Liver (tissue), 8 donors: ENCODE measurements at regions not wholly inside any gene's neighbourhood (a gene's known extent, or its start where the extent isn't known, plus 50 kb on each side); places are given as distances from the start of the nearest gene placed in this dataset.
A peak's percentile ranks its signal among the peaks of the same experiment; 100 is the strongest.

Experiments used
- DNase-seq: peaks from one replicate; pipeline ENCODE4 v3.0.0-alpha.2; 2017; ENCODE audit warnings: low spot score
- H3K27ac ChIP-seq, 2 donors: one replicate each; pipeline ENCODE4 v1.7.0; 2013; ENCODE audit warnings: inconsistent platforms in 2 of 2, low read length in 2 of 2, control low read depth in 1 of 2, low read depth in 1 of 2, mild to moderate bottlenecking in 1 of 2
- H3K27me3 ChIP-seq, 4 donors: one replicate each; pipeline versions ENCODE4 v1.6.1 to v1.7.0; 2013; ENCODE audit warnings: low read length in 3 of 4, inconsistent platforms in 1 of 4, mild to moderate bottlenecking in 1 of 4, moderate library complexity in 1 of 4; ENCODE audit not compliant: control insufficient read depth in 4 of 4, insufficient read depth in 4 of 4
- H3K36me3 ChIP-seq, 4 donors: one replicate each; pipeline versions ENCODE4 v1.6.1 to v1.7.0; 2013; ENCODE audit warnings: low read length in 3 of 4, mild to moderate bottlenecking in 3 of 4, low read depth in 1 of 4, moderate library complexity in 1 of 4; ENCODE audit not compliant: control insufficient read depth in 4 of 4, insufficient read depth in 3 of 4
- H3K4me1 ChIP-seq, 4 donors: one replicate each; pipeline versions ENCODE4 v1.6.1 to v1.7.0; 2013; ENCODE audit warnings: low read length in 3 of 4, mild to moderate bottlenecking in 3 of 4, moderate library complexity in 1 of 4; ENCODE audit not compliant: control insufficient read depth in 4 of 4, insufficient read depth in 4 of 4
- H3K4me3 ChIP-seq, 3 donors: one replicate each; pipeline versions ENCODE4 v1.6.1 to v1.7.0; 2013; ENCODE audit warnings: low read length in 3 of 3, control low read depth in 1 of 3, low read depth in 1 of 3, mild to moderate bottlenecking in 1 of 3
- H3K9ac ChIP-seq, 2 donors: one replicate each; pipeline ENCODE4 v1.7.0; 2013; ENCODE audit warnings: low read length in 2 of 2, mild to moderate bottlenecking in 2 of 2, moderate library complexity in 2 of 2, control low read depth in 1 of 2, low read depth in 1 of 2
- H3K9me3 ChIP-seq, 4 donors: one replicate each; pipeline versions ENCODE4 v1.6.1 to v1.7.0; 2013; ENCODE audit warnings: low read length in 3 of 4; ENCODE audit not compliant: control insufficient read depth in 4 of 4
- EGR1 ChIP-seq, 2 donors: IDR thresholded peaks; 2 replicates each; pipeline ENCODE4 v1.6.1; 2016 to 2018; ENCODE audit warnings: antibody characterized with exemption in 2 of 2, low read depth in 2 of 2
- FOXA1 ChIP-seq: IDR thresholded peaks from 2 replicates; pipeline ENCODE4 v1.6.1; 2016; ENCODE audit warnings: antibody characterized with exemption
- FOXA2 ChIP-seq: IDR thresholded peaks from 2 replicates; pipeline ENCODE4 v1.6.1; 2016; ENCODE audit warnings: antibody characterized with exemption
- GABPA ChIP-seq, 2 donors: IDR thresholded peaks in 1 of 2; conservative IDR thresholded peaks in 1 of 2; 2 replicates each; pipeline ENCODE4 v1.6.1; 2016; ENCODE audit warnings: antibody characterized with exemption in 2 of 2, mild to moderate bottlenecking in 1 of 2, moderate library complexity in 1 of 2
- HNF4A ChIP-seq, 2 donors: conservative IDR thresholded peaks; 2 replicates each; pipeline ENCODE4 v1.6.1; 2016; ENCODE audit warnings: antibody characterized with exemption in 2 of 2, mild to moderate bottlenecking in 2 of 2
- HNF4G ChIP-seq: IDR thresholded peaks from 2 replicates; pipeline ENCODE4 v1.6.1; 2016; ENCODE audit warnings: antibody characterized with exemption
- NR2F2 ChIP-seq: IDR thresholded peaks from 2 replicates; pipeline ENCODE4 v1.6.1; 2016; ENCODE audit warnings: antibody characterized with exemption
- RAD21 ChIP-seq, 2 donors: IDR thresholded peaks; 2 replicates each; pipeline ENCODE4 v1.6.1; 2016; ENCODE audit warnings: antibody characterized with exemption in 2 of 2, mild to moderate bottlenecking in 2 of 2
- SP1 ChIP-seq: IDR thresholded peaks from 2 replicates; pipeline ENCODE4 v1.6.1; 2018; ENCODE audit warnings: antibody characterized with exemption, mild to moderate bottlenecking
- TAF1 ChIP-seq: conservative IDR thresholded peaks from 2 replicates; pipeline ENCODE4 v1.6.1; 2016; ENCODE audit warnings: antibody characterized with exemption, mild to moderate bottlenecking
- YY1 ChIP-seq: IDR thresholded peaks from 2 replicates; pipeline ENCODE4 v1.6.1; 2016; ENCODE audit warnings: antibody characterized with exemption, mild to moderate bottlenecking
- WGBS: extraction: QIAGEN DNeasy Blood & Tissue Kit; methylation state at CpG from one replicate; pipeline ENCODE4 v1.1.7; 2013; 5-methylcytosine and 5-hydroxymethylcytosine counted together
- TF ChIP-seq, protein P1 (sequence below): IDR thresholded peaks from 2 replicates; pipeline ENCODE4 v1.6.1; 2016; ENCODE audit warnings: antibody characterized with exemption
- TF ChIP-seq, protein P2 (sequence below): IDR thresholded peaks from 2 replicates; pipeline ENCODE4 v1.6.1; 2016; ENCODE audit warnings: antibody characterized with exemption
- TF ChIP-seq, protein P3 (sequence below): fragments of 150-350 bp; IDR thresholded peaks from 2 replicates; pipeline ENCODE4 v1.5.1; 2017; ENCODE audit warnings: improper control_type of control experiment, low read depth, low read length; ENCODE audit not compliant: missing input control
- donor health status: healthy.
- donor health status: healthy.
- donor health status: healthy.
- donor health status: healthy.
- donor health status: healthy.

DNA sequence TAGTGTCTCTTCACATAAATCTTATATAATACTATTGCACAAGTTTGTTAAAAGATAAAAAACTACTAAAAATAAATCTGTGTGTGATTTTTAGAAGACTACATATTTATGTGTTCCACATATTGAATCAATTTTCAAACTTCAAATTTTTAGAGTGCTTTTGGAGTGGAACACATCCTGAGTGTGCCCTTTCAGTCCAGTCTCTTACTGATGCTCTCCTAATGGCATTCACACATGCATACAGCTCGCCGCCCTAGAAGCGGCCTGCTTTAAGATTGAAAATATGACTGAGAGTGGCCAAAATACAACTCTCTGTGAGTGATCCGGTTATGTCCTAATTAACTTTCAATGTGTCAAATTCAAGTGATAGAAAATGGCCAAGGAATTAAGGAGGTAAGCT, 628.8 kb downstream of the ANKRD50 start:
- Histone ChIP-seq H3K27ac (no peak overlapping the region), H3K9ac (no peak overlapping the region), H3K4me1 (no peaks in the 10 kb centered on the region), H3K9me3 (peaks cover 0 to 4% (median 3%) of the 10 kb centered on the region in 4 donors), H3K36me3 (no peaks in the 10 kb centered on the region), H3K4me3 (no peak overlapping the region), H3K27me3 (no peaks in the 10 kb centered on the region)
- WGBS = 55% methylated on average over 4 of the region's 4 CpGs
- no peak for TF ChIP-seq GABPA (IDR thresholded peaks at IDR 0.05 in 1 of 2, conservative IDR thresholded peaks at IDR 0.05 in 1 of 2)
- TF ChIP-seq, protein P1, sequence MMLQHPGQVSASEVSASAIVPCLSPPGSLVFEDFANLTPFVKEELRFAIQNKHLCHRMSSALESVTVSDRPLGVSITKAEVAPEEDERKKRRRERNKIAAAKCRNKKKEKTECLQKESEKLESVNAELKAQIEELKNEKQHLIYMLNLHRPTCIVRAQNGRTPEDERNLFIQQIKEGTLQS = no peak
- TF ChIP-seq EGR1 (IDR thresholded peaks at IDR 0.05; ENCODE audit: low read depth in 2 of 2) = no peak
- no peak for TF ChIP-seq FOXA2
- DNase-seq = no peak

DNA sequence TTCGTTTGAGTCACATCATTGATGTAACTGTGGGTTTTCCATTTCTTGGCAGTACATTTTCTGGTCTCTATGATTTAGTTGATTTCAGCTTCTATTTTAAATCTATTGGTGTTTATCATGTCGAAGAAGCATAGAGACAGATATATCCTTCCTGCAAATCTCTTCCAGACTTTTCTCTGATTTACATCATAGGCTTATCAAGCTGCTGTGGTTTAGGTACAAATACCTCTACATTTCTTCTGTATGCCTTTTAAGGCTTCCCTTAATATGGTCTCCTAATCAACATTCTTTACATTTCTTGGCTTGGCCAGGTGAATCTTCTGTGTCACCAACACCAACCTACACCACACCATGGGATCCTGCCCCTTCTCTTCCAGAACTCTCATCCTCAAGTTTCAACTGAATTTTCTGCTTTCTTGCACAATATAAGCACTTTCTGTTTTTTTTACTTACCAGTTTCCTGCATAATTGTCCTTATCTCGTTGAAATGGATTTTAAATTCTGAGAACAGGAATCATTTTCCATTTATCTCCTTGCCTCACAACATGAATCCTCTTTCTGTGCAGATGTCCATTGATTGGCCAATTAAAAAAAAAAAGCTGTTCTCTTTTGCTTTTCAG, 626.9 kb downstream of the ANKRD50 start:
- H3K4me1 ChIP-seq = no peaks in the 10 kb centered on the region
- H3K9ac ChIP-seq = no peak overlapping the region
- H3K27ac ChIP-seq = no peak overlapping the region
- H3K4me3 ChIP-seq = no peak overlapping the region
- 57% methylated on average over 3 of the region's 3 CpGs for WGBS
- no peak for DNase-seq
- H3K36me3 ChIP-seq = no peaks in the 10 kb centered on the region
- H3K27me3 ChIP-seq = no peaks in the 10 kb centered on the region
- TF ChIP-seq YY1 = no peak
- TF ChIP-seq, protein P1 = no peak
- no peak for TF ChIP-seq SP1
- peak in 1 of 2 donors; percentile 6 for TF ChIP-seq RAD21 (IDR thresholded peaks at IDR 0.05)
- no peak for TF ChIP-seq NR2F2
- no peak for TF ChIP-seq FOXA2
- no peak for TF ChIP-seq GABPA (IDR thresholded peaks at IDR 0.05 in 1 of 2, conservative IDR thresholded peaks at IDR 0.05 in 1 of 2)
- TF ChIP-seq HNF4G = no peak
- TF ChIP-seq FOXA1 = no peak
- no peaks in the 10 kb centered on the region for H3K9me3 ChIP-seq

DNA sequence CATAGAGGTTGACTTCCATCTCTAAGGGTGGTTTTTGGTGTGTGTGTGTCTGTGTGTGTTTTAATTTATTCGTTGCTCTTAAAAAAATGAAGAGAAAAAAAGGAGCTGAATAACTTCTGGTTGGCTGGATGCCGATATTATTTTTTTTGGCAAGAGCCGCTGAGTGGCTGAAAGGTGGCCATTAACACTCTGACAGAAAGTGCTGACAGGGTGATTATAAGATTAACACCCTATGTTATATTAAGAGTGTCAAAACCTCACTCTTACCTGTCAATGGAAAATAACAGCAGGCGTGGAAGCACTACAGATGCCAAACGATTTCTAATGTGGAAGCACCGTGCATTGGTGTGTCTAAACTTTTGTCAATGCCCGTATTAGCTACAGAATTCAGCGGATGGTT, 622.5 kb downstream of the ANKRD50 start:
- no peak for TF ChIP-seq RAD21 (IDR thresholded peaks at IDR 0.05)
- no peak for TF ChIP-seq HNF4G
- TF ChIP-seq, protein P1 = no peak
- Histone ChIP-seq H3K36me3 (no peaks in the 10 kb centered on the region), H3K9me3 (no peaks in the 10 kb centered on the region), H3K27me3 (no peaks in the 10 kb centered on the region), H3K4me3 (no peak overlapping the region), H3K27ac (no peak overlapping the region), H3K4me1 (no peaks in the 10 kb centered on the region), H3K9ac (no peak overlapping the region)
- 83% methylated on average over 8 of the region's 8 CpGs for WGBS
- DNase-seq = no peak

DNA sequence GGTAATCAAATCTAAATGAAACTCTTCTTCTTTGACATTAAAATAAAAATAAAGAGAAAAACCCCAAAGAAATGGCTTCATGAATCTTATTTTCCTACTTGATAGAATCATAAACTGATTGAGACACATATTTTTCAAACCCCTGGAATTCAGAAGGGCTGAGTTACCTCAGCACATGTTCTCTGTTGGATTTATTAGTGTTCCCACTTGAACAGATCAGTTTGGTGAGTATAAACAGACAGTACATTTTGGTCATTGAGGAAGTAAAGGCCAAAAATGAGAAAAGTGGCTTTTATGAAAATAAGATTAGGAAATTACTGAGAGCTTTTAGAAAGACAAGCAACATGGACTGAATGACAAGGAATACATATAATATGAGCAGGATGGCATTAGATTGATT, 620.4 kb downstream of the ANKRD50 start:
- no peak for DNase-seq
- no peak for TF ChIP-seq SP1
- TF ChIP-seq, protein P2, sequence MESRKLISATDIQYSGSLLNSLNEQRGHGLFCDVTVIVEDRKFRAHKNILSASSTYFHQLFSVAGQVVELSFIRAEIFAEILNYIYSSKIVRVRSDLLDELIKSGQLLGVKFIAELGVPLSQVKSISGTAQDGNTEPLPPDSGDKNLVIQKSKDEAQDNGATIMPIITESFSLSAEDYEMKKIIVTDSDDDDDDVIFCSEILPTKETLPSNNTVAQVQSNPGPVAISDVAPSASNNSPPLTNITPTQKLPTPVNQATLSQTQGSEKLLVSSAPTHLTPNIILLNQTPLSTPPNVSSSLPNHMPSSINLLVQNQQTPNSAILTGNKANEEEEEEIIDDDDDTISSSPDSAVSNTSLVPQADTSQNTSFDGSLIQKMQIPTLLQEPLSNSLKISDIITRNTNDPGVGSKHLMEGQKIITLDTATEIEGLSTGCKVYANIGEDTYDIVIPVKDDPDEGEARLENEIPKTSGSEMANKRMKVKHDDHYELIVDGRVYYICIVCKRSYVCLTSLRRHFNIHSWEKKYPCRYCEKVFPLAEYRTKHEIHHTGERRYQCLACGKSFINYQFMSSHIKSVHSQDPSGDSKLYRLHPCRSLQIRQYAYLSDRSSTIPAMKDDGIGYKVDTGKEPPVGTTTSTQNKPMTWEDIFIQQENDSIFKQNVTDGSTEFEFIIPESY = no peak
- no peak for TF ChIP-seq TAF1
- TF ChIP-seq, protein P3, sequence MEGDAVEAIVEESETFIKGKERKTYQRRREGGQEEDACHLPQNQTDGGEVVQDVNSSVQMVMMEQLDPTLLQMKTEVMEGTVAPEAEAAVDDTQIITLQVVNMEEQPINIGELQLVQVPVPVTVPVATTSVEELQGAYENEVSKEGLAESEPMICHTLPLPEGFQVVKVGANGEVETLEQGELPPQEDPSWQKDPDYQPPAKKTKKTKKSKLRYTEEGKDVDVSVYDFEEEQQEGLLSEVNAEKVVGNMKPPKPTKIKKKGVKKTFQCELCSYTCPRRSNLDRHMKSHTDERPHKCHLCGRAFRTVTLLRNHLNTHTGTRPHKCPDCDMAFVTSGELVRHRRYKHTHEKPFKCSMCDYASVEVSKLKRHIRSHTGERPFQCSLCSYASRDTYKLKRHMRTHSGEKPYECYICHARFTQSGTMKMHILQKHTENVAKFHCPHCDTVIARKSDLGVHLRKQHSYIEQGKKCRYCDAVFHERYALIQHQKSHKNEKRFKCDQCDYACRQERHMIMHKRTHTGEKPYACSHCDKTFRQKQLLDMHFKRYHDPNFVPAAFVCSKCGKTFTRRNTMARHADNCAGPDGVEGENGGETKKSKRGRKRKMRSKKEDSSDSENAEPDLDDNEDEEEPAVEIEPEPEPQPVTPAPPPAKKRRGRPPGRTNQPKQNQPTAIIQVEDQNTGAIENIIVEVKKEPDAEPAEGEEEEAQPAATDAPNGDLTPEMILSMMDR = no peak
- TF ChIP-seq HNF4G = no peak
- no peak for TF ChIP-seq HNF4A (conservative IDR thresholded peaks at IDR 0.05)
- no peak for TF ChIP-seq NR2F2
- TF ChIP-seq, protein P1 = no peak

More for the DNA sequence above, 620.4 kb downstream of the ANKRD50 start:
- no peaks in the 10 kb centered on the region for H3K27me3 ChIP-seq
- no peaks in the 10 kb centered on the region for H3K36me3 ChIP-seq
- no peak overlapping the region for H3K4me3 ChIP-seq
- H3K9me3 ChIP-seq = no peaks in the 10 kb centered on the region
- no peaks in the 10 kb centered on the region for H3K4me1 ChIP-seq
- H3K9ac ChIP-seq = no peak overlapping the region
- H3K27ac ChIP-seq = no peak overlapping the region
